GM21529 (cell line): ENCODE measurements at regions not wholly inside any gene's neighbourhood (a gene's known extent, or its start where the extent isn't known, plus 50 kb on each side); places are given as distances from the start of the nearest gene placed in this dataset.
"Not testable (repeated sequence)": the region's sequence is repeated elsewhere in the genome, so short reads cannot be mapped to it uniquely, and the experiment has no call there.

Source experiments
- ATAC-seq: cut with Tn5 transposase; IDR thresholded peaks from one replicate; pipeline ENCODE4 v1.9.1; 2021; ENCODE audit not compliant: unreplicated experiment

- no peak for ATAC-seq
Measured at GRCh38 chr1:190809312-190809711, 331.6 kb upstream of the BRINP3 start.

- ATAC-seq: no peak
Measured at GRCh38 chr1:190812996-190813395, 335.3 kb upstream of the BRINP3 start.

DNA sequence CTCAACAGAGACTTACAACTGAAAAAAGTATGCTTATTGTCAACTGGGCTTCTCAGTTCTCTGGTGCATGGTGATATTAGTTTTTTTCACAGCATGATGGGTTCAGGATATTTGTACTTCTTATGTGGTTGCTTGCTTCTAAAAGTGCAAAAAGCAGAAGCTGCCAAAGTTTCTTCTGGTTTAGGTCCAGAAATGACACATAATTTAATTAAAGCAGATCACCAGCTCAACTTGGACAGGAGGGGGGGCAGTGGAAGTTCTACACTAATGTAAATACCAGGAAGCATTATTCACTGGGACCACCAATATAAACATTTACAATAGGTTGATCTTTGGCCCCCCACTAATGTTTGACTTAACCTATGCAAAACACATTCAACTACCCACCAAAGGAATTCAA lies 354.8 kb upstream of the BRINP3 start:
- no peak for ATAC-seq

DNA sequence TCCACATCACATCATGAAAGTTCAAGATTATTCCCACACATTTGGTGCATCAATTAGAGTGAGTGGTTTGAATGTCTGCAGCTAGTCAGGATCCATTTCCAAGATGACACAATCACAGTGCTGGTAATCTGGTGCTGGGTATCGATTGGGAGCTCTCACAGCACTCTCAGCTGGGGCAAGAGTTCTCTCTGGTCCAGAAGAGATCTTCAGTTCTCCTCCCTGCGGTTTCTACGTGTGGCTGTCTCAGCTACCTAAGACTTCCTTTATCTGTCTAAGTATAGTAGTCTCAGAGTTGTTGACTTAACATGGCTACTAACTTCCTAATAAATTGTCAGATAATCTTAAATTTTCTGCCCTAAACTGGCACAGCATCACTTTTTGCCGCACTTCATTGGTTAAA lies 358.0 kb upstream of the BRINP3 start:
- ATAC-seq: no peak

DNA sequence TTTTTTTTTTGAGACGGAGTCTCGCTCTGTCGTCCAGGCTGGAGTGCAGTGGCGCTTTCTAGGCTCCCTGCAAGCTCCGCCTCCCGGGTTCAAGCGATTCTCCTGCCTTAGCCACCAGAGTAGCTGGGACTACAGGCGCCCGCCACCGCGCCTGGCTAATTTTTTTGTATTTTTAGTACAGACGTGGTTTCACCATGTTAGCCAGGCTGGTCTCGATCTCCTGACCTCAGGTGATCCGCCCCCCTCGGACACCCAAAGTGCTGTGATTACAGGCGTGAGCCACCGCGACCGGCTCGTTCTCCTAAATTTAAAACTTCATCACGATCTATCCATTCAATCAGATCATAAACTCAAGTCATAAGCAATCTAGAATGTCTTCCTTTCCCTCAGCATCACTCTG lies 359.5 kb upstream of the BRINP3 start:
- ATAC-seq: not testable (repeated sequence)

- no peak for ATAC-seq
Measured at GRCh38 chr1:190837888-190838287, 360.2 kb upstream of the BRINP3 start.

GRCh38 chr1:190847166-190847565 lies 369.5 kb upstream of the BRINP3 start:
- ATAC-seq: no peak

DNA sequence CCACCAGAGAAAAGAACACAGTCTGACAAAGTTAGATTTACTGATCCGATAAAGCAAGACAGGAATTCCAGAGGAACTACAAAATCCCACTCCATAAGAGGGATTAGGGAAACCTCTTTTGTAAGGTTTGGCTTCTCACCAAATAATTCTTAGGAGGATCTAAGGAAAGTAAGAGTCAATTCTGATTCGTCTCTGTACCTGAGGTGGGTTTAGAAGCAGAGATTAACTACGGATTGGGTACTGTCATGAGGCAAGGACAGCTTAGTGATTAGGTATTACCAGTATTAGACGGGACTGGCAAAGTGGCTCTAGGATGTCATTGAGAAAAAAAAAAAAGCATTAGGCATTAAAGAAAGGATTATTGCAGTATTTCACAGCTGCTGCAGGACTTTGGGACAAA lies 371.7 kb upstream of the BRINP3 start:
- no peak for ATAC-seq

- ATAC-seq: no peak
Measured at GRCh38 chr1:190852611-190853010, 374.9 kb upstream of the BRINP3 start.

- ATAC-seq: no peak
Measured at GRCh38 chr1:190858140-190858539, 380.5 kb upstream of the BRINP3 start.

GRCh38 chr1:190864013-190864641 lies 386.5 kb upstream of the BRINP3 start:
- no peak for ATAC-seq

- ATAC-seq: no peak
Measured at GRCh38 chr1:190880352-190880751, 402.7 kb upstream of the BRINP3 start.

- ATAC-seq: no peak
Measured at GRCh38 chr1:190881064-190881463, 403.4 kb upstream of the BRINP3 start.

DNA sequence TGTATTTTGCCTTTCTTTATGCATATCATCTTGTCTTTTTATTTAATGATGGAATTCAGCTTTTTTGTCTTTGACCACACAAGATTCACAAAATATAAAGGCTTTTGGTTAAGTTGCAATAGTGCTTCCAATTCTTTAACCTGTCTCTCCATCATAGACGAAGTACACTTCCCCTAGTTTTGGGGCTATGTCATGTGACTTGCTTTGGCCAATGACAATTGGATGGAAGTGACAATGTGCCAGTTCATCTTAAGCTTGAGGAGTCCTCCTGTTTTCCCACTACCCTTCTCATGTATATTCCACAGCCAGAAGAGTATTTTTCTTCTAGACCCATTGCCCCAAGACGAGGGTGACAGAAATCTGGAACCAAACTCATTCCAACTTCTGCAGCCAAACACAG lies 419.6 kb upstream of the BRINP3 start:
- no peak for ATAC-seq

- no peak for ATAC-seq
Measured at GRCh38 chr1:190904091-190904695, 426.5 kb upstream of the BRINP3 start.

DNA sequence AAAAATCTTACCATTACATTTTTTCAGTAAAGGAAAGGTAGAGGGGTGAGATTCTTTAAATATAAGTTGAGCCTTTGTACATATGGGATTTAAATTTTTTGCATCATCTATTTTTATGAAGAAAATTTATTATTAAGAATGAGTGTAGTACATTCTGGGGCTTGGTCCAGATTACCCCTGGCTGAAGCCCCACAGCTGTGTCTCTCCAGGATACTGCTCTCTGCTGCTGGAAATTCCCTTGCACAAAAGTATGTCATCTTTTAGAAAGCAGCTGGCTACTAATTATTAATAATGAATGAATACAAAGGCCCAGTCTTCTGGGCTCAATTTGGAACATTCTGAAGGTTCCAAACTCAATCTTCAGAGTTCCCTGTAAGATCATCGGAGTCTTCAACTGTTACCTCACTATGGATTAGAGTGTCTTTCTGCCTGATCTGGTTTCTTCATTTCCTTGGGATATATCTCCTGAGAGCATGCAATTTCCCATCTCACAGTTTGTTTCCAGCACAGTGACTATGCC lies 428.6 kb upstream of the BRINP3 start:
- no peak for ATAC-seq

DNA sequence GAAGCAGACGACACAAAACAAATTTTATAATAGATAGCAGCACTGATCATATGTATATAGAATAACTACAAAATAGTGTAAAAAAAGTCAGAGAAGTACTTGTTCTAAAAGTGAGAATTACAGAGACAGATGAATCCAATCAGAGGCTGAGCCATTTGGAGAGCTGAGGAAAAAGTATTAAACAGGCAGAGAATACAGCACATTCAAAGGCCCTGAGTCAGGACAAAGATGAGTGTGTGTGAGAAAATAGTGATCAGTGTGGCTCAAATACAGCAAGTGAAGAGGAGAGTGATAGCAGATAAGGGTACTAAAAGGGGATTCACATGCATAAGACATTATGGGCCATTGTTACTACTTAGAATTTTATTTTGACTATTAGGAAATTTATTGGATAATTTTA lies 430.6 kb upstream of the BRINP3 start:
- no peak for ATAC-seq

GRCh38 chr1:190908691-190909090 lies 431.0 kb upstream of the BRINP3 start:
- ATAC-seq: no peak

GRCh38 chr1:190935925-190936324 lies 458.3 kb upstream of the BRINP3 start:
- ATAC-seq: no peak

DNA sequence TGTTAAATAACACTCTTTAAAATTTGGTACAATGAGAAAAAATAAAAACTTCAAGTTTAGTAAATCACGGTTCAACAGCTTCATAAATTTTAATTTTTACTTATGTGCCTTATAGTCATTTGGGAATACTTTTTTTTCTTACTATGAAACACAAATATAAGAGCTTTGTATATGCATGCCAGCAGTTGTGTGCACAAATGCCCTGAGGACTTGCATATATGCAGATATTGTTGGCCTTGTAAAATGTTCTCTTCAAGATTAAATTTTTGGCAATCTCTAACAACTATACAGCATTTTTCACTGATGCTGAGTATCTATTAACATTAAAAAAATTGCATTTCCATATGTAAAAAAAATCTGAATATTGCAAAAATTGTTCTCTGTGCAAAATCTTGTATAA lies 458.7 kb upstream of the BRINP3 start:
- ATAC-seq: no peak

GRCh38 chr1:190940951-190941350 lies 463.3 kb upstream of the BRINP3 start:
- no peak for ATAC-seq

DNA sequence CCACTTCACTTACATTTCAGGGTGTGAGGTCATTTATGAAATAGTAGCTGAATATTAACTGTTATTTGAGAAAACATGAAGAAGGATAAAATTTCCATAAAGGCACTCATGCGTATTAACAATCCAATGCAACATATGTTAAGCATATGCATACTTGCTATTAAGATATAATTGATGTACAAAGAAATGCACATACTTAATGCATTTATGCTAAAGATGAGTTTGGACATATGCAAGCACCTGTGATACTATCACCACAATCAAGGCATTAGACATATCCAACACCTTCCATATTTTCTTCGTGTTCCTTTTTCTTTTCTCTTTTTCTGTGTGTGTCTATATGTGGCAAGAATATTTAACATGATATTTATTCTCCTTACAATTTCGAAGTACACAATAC lies 464.8 kb upstream of the BRINP3 start:
- no peak for ATAC-seq

DNA sequence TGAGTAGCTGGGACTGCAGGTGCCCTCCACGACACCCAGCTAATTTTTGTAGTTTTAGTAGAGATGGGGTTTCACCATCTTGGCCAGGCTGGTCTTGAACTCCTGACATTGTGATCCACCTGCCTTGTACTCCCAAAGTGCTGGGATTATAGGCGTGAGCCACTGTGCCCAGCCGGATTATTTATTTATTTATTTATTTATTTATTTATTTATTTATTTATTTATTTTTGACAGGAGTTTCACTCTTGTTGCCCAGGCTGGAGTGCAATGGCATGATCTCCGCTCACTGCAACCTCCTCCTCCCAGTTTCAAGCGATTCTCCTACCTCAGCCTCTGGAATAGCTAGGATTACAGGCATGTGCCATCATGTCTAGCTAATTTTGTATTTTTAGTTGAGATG lies 466.1 kb upstream of the BRINP3 start:
- not testable (repeated sequence) for ATAC-seq
